ENCODE measurements at regions not wholly inside any gene's neighbourhood (a gene's known extent, or its start where the extent isn't known, plus 50 kb on each side); places are given as distances from the start of the nearest gene placed in this dataset.

DNA sequence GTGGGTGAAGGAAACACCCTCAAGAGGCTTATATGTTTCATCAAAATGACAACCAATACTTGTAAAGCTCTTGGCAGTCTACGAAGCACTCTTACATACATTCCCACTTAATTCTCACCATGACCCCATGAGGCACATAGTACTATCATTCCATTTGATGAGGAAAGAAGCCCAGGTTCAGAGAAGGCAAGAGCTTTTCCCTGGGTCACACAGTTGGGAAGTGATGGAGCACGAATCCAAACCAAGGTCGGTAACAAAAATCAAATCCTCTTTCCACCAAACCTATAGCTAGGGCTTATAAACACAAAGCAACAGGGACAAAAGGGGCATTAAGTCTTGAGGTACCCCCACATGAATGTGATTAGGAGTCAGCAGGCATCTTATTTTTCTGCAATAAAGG is 187.1 kb downstream of the UACA start:
- no peak for DNase-seq (ENCODE audit: low read depth, low spot score)
- no peaks in the 10 kb centered on the region for H3K9me3 ChIP-seq (ENCODE audit: control insufficient read depth in 1 of 2, insufficient read depth in 1 of 2, low read depth in 1 of 2, low read length in 2 of 2)
- intact Hi-C loops (cut with micrococcal nuclease), result no loop called here
- no peaks in the 10 kb centered on the region for H3K9me2 ChIP-seq (ENCODE audit: insufficient read depth)
- H3K36me3 ChIP-seq (ENCODE audit: control insufficient read depth in 1 of 2, insufficient read depth in 2 of 2, low read length in 2 of 2), result no peaks in the 10 kb centered on the region
- no peak for ATAC-seq
- no peak overlapping the region for H3K27ac ChIP-seq (ENCODE audit: low read depth, low read length)
- H3K4me2 ChIP-seq (ENCODE audit: low read length), result no peak overlapping the region
- no peaks in the 10 kb centered on the region; the same call in 1 of the 2 replicates for H3K27me3 ChIP-seq (ENCODE audit: insufficient read depth, low read length)
- no peaks in the 10 kb centered on the region for H4K20me1 ChIP-seq (ENCODE audit: insufficient read depth)
- H3K9ac ChIP-seq (ENCODE audit: low read length), result no peak overlapping the region
- no peaks in the 10 kb centered on the region for H3K4me1 ChIP-seq (ENCODE audit: control insufficient read depth in 1 of 2, insufficient read depth in 2 of 2, low read length in 2 of 2)
- no peak overlapping the region for H3K4me3 ChIP-seq (replicated peaks in 1 of 2; ENCODE audit: low read depth in 1 of 2, low read length in 2 of 2)
- ChIA-PET CTCF (no interaction called here), RAD21 (ENCODE audit: low non-redundant PET in 1 of 2, low total read pairs in 2 of 2, uncharacterized antibody in 2 of 2, unreplicated experiment in 2 of 2) (no interaction called here), POLR2A (interaction anchor here (1.6 kb wide), 1 partner anchor 9 kb away, joined by 3 read pairs; no protein-coding TSS in a partner anchor)
- BruUV-seq (replicated peaks), result no TSS peak
- TF ChIP-seq, protein P1, sequence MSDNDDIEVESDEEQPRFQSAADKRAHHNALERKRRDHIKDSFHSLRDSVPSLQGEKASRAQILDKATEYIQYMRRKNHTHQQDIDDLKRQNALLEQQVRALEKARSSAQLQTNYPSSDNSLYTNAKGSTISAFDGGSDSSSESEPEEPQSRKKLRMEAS (IDR thresholded peaks at IDR 0.05), result no peak
- no peak for TF ChIP-seq SRF (IDR thresholded peaks at IDR 0.05; ENCODE audit: low read depth)
- TF ChIP-seq, protein P2, sequence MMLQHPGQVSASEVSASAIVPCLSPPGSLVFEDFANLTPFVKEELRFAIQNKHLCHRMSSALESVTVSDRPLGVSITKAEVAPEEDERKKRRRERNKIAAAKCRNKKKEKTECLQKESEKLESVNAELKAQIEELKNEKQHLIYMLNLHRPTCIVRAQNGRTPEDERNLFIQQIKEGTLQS (IDR thresholded peaks at IDR 0.05), result no peak
- TF ChIP-seq, protein P3, sequence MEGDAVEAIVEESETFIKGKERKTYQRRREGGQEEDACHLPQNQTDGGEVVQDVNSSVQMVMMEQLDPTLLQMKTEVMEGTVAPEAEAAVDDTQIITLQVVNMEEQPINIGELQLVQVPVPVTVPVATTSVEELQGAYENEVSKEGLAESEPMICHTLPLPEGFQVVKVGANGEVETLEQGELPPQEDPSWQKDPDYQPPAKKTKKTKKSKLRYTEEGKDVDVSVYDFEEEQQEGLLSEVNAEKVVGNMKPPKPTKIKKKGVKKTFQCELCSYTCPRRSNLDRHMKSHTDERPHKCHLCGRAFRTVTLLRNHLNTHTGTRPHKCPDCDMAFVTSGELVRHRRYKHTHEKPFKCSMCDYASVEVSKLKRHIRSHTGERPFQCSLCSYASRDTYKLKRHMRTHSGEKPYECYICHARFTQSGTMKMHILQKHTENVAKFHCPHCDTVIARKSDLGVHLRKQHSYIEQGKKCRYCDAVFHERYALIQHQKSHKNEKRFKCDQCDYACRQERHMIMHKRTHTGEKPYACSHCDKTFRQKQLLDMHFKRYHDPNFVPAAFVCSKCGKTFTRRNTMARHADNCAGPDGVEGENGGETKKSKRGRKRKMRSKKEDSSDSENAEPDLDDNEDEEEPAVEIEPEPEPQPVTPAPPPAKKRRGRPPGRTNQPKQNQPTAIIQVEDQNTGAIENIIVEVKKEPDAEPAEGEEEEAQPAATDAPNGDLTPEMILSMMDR (IDR thresholded peaks at IDR 0.05 in 2 of 3, conservative IDR thresholded peaks at IDR 0.05 in 1 of 3; ENCODE audit: borderline replicate concordance in 1 of 3, insufficient read depth in 1 of 3, low read depth in 2 of 3, low read length in 2 of 3), result no peak
- TF ChIP-seq CBX3 (IDR thresholded peaks at IDR 0.05; ENCODE audit: low read depth), result no peak
- no peak for TF ChIP-seq RAD21 (IDR thresholded peaks at IDR 0.05; ENCODE audit: low read depth)
- TF ChIP-seq POLR2AphosphoS5 (IDR thresholded peaks at IDR 0.05; ENCODE audit: low read depth, low read length), result no peak
- no peak for TF ChIP-seq YY1 (IDR thresholded peaks at IDR 0.05; ENCODE audit: extremely low read depth, insufficient replicate concordance, low read depth, low read length)
- no peak for TF ChIP-seq CEBPB (IDR thresholded peaks at IDR 0.05; ENCODE audit: low read depth)
- TF ChIP-seq EZH2 (IDR thresholded peaks at IDR 0.05), result no peak
- no peak for TF ChIP-seq SIN3A (IDR thresholded peaks at IDR 0.05; ENCODE audit: low read depth)
- TF ChIP-seq ZNF274 (IDR thresholded peaks at IDR 0.05; ENCODE audit: low read depth, low read length), result no peak
- TF ChIP-seq ELF1 (IDR thresholded peaks at IDR 0.05; ENCODE audit: borderline replicate concordance, low read depth), result no peak
- no peak for TF ChIP-seq ZFX (IDR thresholded peaks at IDR 0.05)
- TF ChIP-seq POLR2A (IDR thresholded peaks at IDR 0.05; ENCODE audit: borderline replicate concordance, extremely low read depth, insufficient read depth, insufficient read length), result no peak
- TF ChIP-seq, protein P4, sequence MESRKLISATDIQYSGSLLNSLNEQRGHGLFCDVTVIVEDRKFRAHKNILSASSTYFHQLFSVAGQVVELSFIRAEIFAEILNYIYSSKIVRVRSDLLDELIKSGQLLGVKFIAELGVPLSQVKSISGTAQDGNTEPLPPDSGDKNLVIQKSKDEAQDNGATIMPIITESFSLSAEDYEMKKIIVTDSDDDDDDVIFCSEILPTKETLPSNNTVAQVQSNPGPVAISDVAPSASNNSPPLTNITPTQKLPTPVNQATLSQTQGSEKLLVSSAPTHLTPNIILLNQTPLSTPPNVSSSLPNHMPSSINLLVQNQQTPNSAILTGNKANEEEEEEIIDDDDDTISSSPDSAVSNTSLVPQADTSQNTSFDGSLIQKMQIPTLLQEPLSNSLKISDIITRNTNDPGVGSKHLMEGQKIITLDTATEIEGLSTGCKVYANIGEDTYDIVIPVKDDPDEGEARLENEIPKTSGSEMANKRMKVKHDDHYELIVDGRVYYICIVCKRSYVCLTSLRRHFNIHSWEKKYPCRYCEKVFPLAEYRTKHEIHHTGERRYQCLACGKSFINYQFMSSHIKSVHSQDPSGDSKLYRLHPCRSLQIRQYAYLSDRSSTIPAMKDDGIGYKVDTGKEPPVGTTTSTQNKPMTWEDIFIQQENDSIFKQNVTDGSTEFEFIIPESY (IDR thresholded peaks at IDR 0.05; ENCODE audit: extremely low read depth, insufficient replicate concordance, low read length), result no peak
- TF ChIP-seq JUND (IDR thresholded peaks at IDR 0.05), result no peak
- TF ChIP-seq TCF7L2 (IDR thresholded peaks at IDR 0.05; ENCODE audit: borderline replicate concordance, extremely low read depth, insufficient read depth, insufficient read length), result no peak
- TF ChIP-seq EGR1 (IDR thresholded peaks at IDR 0.05; ENCODE audit: low read depth), result no peak
- no peaks in the 10 kb centered on the region for H3K79me2 ChIP-seq (ENCODE audit: insufficient read depth, low read length)
- H2AFZ ChIP-seq (ENCODE audit: low read depth, low read length, poor library complexity, severe bottlenecking), result no peak overlapping the region
